Gastroesophageal sphincter (tissue), 3 donors: ENCODE measurements at regions not wholly inside any gene's neighbourhood (a gene's known extent, or its start where the extent isn't known, plus 50 kb on each side); places are given as distances from the start of the nearest gene placed in this dataset.

Source experiments
- CTCF ChIP-seq, 4 experiments: fragments of 200-600 bp in 2 of 4; fragments of 450-650 bp in 2 of 4; sonication (generic) in 1 of 4; IDR thresholded peaks; one replicate each; pipeline ENCODE4 v1.5.1; 2017 to 2019; ENCODE audit warnings: antibody characterized with exemption in 4 of 4, mild to moderate bottlenecking in 2 of 4, moderate library complexity in 2 of 4
- EP300 ChIP-seq: sonication (generic); formaldehyde crosslinking; IDR thresholded peaks from one replicate; pipeline ENCODE4 v1.6.1; 2017; ENCODE audit warnings: antibody characterized with exemption, mild to moderate bottlenecking
- POLR2A ChIP-seq, 2 donors: fragments of 450-650 bp; IDR thresholded peaks; one replicate each; pipeline ENCODE4 v1.6.1; 2017; ENCODE audit warnings: antibody characterized with exemption in 2 of 2, mild to moderate bottlenecking in 2 of 2, moderate library complexity in 1 of 2
- POLR2AphosphoS5 ChIP-seq: sonication (generic); formaldehyde crosslinking; IDR thresholded peaks from one replicate; pipeline ENCODE4 v1.6.1; 2017; ENCODE audit warnings: antibody characterized with exemption

GRCh38 chr7:17044861-17045260, 163.1 kb upstream of the AGR3 start:
- no peak for TF ChIP-seq POLR2A (IDR thresholded peaks at IDR 0.05)
- no peak for TF ChIP-seq CTCF (IDR thresholded peaks at IDR 0.05)
- no peak for TF ChIP-seq POLR2AphosphoS5
- TF ChIP-seq EP300 = no peak
